Dendritic cell treated with granulocyte-macrophage colony-stimulating factor and Interleukin-4, amounts not matched to agents 40 ng/mL and 50 ng/mL, for 4 days (primary cell): ENCODE measurements at regions not wholly inside any gene's neighbourhood (a gene's known extent, or its start where the extent isn't known, plus 50 kb on each side); places are given as distances from the start of the nearest gene placed in this dataset.
"Not testable (repeated sequence)": the region's sequence is repeated elsewhere in the genome, so short reads cannot be mapped to it uniquely, and the experiment has no call there.

Experiments used
- H3K27ac Mint-ChIP-seq: one replicate; pipeline ENCODE4 v1.8.0; 2022; ENCODE audit warnings: mild to moderate bottlenecking, mixed read lengths
- H3K27me3 Mint-ChIP-seq: one replicate; pipeline ENCODE4 v1.8.0; 2022; ENCODE audit warnings: mild to moderate bottlenecking, mixed read lengths
- H3K36me3 Mint-ChIP-seq: one replicate; pipeline ENCODE4 v1.8.0; 2022; ENCODE audit warnings: low read depth, mixed read lengths
- H3K4me1 Mint-ChIP-seq: one replicate; pipeline ENCODE4 v1.8.0; 2022; ENCODE audit warnings: low read depth, mixed read lengths
- H3K4me3 Mint-ChIP-seq: one replicate; pipeline ENCODE4 v1.8.0; 2022; ENCODE audit warnings: mild to moderate bottlenecking, moderate library complexity, mixed read lengths
- H3K9me3 Mint-ChIP-seq: one replicate; pipeline ENCODE4 v1.8.0; 2022; ENCODE audit warnings: mixed read lengths
- intact Hi-C: fragments of 100-400 bp; cut with micrococcal nuclease; formaldehyde crosslinking; loops from one replicate; pipeline ENCODE4 v1.15.0; 2022

DNA sequence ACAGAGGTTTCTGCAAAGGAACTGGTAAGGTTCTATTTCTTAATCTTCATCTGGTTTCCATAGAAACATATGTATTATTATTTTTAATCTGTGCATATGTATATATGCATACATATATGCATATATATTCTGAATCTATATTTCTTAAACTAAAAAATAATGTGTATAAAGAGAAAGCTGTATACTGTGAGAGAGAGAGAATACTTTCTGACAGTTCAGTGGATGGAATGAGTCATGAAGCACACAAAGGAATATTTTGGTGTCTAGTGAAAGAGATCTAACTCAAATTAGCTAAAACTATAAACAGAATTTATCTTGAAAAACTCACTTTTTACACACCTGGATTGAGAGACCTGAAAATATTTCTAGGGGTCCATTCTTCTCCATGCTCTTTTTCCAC is 1929.3 kb upstream of the LRRTM1 start:
- Mint-ChIP-seq H3K27me3 (no peaks in the 10 kb centered on the region), H3K9me3 (no peaks in the 10 kb centered on the region), H3K36me3 (no peaks in the 10 kb centered on the region), H3K4me3 (no peak overlapping the region), H3K27ac (no peak overlapping the region), H3K4me1 (no peaks in the 10 kb centered on the region)
- intact Hi-C loops = no loop called here

GRCh38 chr2:82230406-82230805 is 1925.9 kb upstream of the LRRTM1 start:
- H3K9me3 Mint-ChIP-seq = no peaks in the 10 kb centered on the region
- H3K4me3 Mint-ChIP-seq = no peak overlapping the region
- no peak overlapping the region for H3K27ac Mint-ChIP-seq
- intact Hi-C loops = no loop called here
- H3K4me1 Mint-ChIP-seq = no peaks in the 10 kb centered on the region
- H3K27me3 Mint-ChIP-seq = no peaks in the 10 kb centered on the region
- H3K36me3 Mint-ChIP-seq = no peaks in the 10 kb centered on the region

GRCh38 chr2:82226441-82226840 is 1921.9 kb upstream of the LRRTM1 start:
- Mint-ChIP-seq H3K27me3 (no peaks in the 10 kb centered on the region), H3K36me3 (no peaks in the 10 kb centered on the region), H3K4me1 (no peaks in the 10 kb centered on the region), H3K4me3 (no peak overlapping the region), H3K27ac (no peak overlapping the region), H3K9me3 (peaks cover 11% of the 10 kb centered on the region)
- intact Hi-C loops = no loop called here

DNA sequence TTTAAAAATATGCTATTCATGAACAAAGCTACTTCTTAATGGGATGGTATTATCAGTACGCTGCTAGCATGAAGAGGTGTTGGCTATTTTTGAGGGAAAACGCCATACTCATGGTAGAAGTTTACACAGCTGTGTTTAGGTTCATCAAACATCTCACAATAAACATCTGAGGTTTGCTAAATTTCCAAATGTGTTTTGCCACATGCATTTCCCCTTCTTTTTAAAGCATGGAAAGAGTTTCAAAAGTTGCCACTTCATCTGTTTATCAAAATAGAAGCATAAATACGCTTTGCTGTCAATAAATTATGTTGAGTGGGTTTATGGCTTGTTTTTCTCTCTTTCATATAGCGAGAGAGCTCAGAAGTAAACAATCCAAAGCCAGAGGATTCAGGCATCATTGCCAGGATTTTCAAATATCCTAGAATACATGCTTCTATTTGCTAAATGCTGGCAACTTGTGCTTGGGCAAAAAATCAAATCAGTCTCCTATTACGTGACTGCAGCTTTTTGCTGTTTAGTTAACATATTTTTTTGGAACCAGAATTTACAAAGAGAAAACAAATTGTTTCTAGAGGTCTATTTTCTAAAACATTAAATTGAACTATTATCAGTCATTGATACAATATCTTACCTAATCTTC is 1919.9 kb upstream of the LRRTM1 start:
- H3K9me3 Mint-ChIP-seq = peaks cover 11% of the 10 kb centered on the region
- H3K27ac Mint-ChIP-seq = no peak overlapping the region
- H3K27me3 Mint-ChIP-seq = no peaks in the 10 kb centered on the region
- intact Hi-C loops = no loop called here
- no peaks in the 10 kb centered on the region for H3K4me1 Mint-ChIP-seq
- no peaks in the 10 kb centered on the region for H3K36me3 Mint-ChIP-seq
- no peak overlapping the region for H3K4me3 Mint-ChIP-seq

DNA sequence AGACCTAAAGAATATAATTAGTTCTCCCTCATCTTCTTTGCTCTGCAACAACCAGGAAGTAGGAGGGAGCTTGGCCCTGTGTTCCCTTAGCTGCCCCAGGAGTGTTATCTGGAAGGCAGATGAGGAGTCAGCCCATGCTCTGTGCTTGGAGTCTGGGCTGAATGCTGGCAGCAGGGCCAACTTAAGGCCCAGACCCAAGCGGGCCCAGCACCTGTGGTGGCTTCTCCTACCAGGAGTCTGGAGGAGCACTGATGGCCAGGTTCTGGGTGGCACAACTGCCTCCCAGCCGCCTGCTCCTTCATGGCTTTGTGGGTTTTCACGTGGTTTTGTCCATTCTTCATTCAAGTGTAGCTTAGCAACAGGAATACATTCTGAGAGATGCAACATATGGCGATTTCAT is 1910.7 kb upstream of the LRRTM1 start:
- intact Hi-C loops = no loop called here
- Mint-ChIP-seq H3K4me1 (no peaks in the 10 kb centered on the region), H3K4me3 (no peak overlapping the region), H3K27ac (no peak overlapping the region), H3K27me3 (no peaks in the 10 kb centered on the region), H3K36me3 (no peaks in the 10 kb centered on the region), H3K9me3 (peaks cover 40% of the 10 kb centered on the region)

- Mint-ChIP-seq H3K4me1 (no peaks in the 10 kb centered on the region), H3K4me3 (no peak overlapping the region), H3K27me3 (no peaks in the 10 kb centered on the region), H3K27ac (no peak overlapping the region), H3K36me3 (no peaks in the 10 kb centered on the region), H3K9me3 (peaks cover 23% of the 10 kb centered on the region)
- intact Hi-C loops = no loop called here
Measured at GRCh38 chr2:82199493-82199852, 1894.9 kb upstream of the LRRTM1 start.

DNA sequence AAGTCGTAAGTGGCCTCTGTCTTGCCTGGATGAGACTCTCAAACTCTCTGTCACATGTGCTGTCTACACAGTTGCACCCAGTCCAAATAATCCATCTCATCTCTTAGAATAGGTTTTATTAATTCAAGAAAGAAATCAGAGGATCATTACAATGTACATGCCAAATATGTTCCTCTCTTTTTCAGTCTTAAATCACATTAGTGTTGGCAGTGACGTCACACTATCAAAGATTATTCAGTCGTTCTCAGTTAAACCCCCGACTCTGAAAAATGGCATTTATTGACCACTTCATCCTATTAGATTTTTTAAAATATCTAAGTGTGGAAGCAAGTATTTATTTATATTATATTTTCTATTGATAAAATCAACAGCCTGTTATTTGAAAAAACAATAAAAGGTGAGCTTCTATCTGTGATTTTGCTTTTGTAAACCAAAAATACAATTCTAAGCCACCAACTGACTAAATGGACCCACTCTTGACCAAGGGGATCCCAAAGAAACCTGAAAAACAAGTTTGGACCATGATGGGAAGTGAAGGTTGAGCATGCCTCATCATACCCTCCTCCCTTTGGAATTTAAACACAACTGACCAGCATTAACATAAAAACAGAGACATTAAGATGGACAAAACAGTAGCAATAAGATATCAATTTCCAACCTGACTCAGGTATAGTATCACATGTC is 1894.4 kb upstream of the LRRTM1 start:
- intact Hi-C loops = no loop called here
- no peak overlapping the region for H3K4me3 Mint-ChIP-seq
- no peaks in the 10 kb centered on the region for H3K27me3 Mint-ChIP-seq
- no peaks in the 10 kb centered on the region for H3K36me3 Mint-ChIP-seq
- H3K27ac Mint-ChIP-seq = no peak overlapping the region
- H3K9me3 Mint-ChIP-seq = peaks cover 23% of the 10 kb centered on the region
- no peaks in the 10 kb centered on the region for H3K4me1 Mint-ChIP-seq

GRCh38 chr2:82182270-82182669 is 1877.7 kb upstream of the LRRTM1 start:
- intact Hi-C loops = no loop called here
- Mint-ChIP-seq H3K9me3 (peaks cover 34% of the 10 kb centered on the region), H3K4me1 (no peaks in the 10 kb centered on the region), H3K4me3 (no peak overlapping the region), H3K36me3 (no peaks in the 10 kb centered on the region), H3K27me3 (no peaks in the 10 kb centered on the region), H3K27ac (no peak overlapping the region)

DNA sequence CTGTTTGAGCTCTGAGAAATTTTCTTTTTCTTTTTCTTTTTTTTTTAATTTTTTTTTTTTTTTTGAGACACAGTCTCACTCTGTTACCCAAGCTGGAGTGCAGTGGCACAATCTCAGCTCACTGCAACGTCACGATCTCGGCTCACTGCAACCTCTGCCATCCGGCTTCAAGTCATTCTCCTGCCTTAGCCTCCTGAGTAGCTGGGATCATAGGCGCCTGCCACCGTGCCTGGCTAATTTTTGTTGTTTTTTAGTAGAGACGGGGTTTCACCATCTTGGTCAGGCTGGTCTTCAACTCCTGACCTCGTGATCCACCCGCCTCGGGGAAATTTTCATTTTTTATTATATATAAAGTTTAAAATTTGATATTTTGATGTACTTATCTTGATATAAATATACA is 1870.7 kb upstream of the LRRTM1 start:
- H3K36me3 Mint-ChIP-seq, H3K4me3 Mint-ChIP-seq, H3K4me1 Mint-ChIP-seq, H3K27ac Mint-ChIP-seq, H3K27me3 Mint-ChIP-seq, intact Hi-C loops: not testable (repeated sequence)
- H3K9me3 Mint-ChIP-seq = peaks cover 16% of the 10 kb centered on the region

DNA sequence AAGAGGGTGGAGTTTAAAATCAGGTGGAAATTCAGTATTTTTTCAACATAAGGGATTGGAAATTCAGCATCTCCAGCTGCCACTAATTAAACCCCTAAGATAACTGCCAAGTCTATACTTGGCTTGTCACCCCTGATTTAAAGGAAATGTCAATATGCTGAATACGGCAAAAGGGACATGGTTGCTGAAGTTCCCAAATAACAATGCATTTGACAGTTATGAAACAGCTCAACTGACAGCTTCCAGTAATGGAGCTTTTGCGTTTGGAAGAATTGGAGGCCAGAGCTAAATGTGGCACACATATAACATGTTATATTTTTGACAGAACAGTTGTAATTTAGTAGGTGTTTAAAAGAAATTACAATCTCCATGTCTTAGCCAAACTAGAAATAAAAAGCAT is 1867.9 kb upstream of the LRRTM1 start:
- intact Hi-C loops = no loop called here
- H3K27ac Mint-ChIP-seq = no peak overlapping the region
- H3K27me3 Mint-ChIP-seq = no peaks in the 10 kb centered on the region
- no peak overlapping the region for H3K4me3 Mint-ChIP-seq
- no peaks in the 10 kb centered on the region for H3K36me3 Mint-ChIP-seq
- H3K9me3 Mint-ChIP-seq = peaks cover 22% of the 10 kb centered on the region
- no peaks in the 10 kb centered on the region for H3K4me1 Mint-ChIP-seq

DNA sequence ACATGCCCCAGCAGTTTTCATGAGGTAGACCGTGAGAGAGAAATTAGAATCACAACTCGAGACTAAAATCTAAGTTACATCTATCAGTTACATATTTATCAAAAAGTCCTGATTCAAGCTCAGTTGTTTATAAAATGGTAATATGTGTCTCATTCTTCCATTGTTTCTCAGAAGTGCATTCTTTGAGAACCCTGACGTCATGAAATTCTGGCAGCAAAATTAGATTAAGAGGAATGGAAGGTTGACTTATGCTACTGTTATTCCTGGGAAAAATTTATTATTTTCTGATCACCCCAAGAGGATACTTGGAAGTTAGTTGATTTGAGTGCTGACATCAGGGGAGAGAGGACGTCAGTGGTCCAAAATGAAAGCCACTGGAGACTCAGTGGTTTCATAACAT is 1864.8 kb upstream of the LRRTM1 start:
- Mint-ChIP-seq H3K4me3 (no peak overlapping the region), H3K4me1 (no peaks in the 10 kb centered on the region), H3K9me3 (peaks cover 15% of the 10 kb centered on the region), H3K36me3 (no peaks in the 10 kb centered on the region), H3K27me3 (no peaks in the 10 kb centered on the region), H3K27ac (no peak overlapping the region)
- intact Hi-C loops = no loop called here

DNA sequence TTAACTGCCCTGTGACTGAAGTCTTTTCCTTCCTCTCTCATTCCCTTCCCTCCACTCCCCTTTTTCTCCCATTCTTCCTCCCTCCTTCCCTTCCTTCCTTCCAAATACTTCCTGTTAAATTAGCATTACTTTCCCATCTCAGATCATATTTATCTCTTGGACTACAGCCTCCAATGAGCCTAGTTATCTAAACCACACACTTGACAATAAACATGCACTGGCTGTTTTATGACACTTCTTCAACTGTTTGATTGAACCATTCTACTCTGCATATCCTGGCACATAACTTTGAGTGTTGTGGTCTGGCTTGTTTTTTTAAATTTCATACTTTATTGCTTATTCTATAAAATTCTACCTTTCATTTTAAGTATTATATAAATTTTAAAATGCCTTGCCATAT is 1860.8 kb upstream of the LRRTM1 start:
- H3K9me3 Mint-ChIP-seq = peaks cover 10% of the 10 kb centered on the region
- H3K4me1 Mint-ChIP-seq = no peaks in the 10 kb centered on the region
- no peaks in the 10 kb centered on the region for H3K27me3 Mint-ChIP-seq
- intact Hi-C loops = no loop called here
- no peaks in the 10 kb centered on the region for H3K36me3 Mint-ChIP-seq
- no peak overlapping the region for H3K27ac Mint-ChIP-seq
- no peak overlapping the region for H3K4me3 Mint-ChIP-seq

DNA sequence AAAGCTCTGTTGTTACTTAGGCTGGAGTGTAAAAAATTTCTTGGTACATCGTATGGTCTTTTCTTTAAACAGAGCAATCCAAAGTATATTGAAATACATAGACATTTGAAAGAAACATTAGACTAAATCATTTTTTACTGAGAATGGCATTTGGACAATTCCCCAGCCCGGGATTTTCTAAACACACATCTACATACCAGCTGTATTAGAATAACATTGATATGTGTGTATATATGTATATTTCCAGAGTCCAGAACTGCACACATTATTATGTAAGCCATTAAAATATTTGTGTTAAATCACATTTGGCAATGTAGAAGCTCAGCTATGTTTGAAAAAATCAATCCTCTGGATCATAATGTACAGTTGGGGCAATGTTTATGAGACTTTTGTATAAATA is 1853.6 kb upstream of the LRRTM1 start:
- intact Hi-C loops = no loop called here
- Mint-ChIP-seq H3K36me3 (no peaks in the 10 kb centered on the region), H3K27me3 (no peaks in the 10 kb centered on the region), H3K4me1 (no peaks in the 10 kb centered on the region), H3K27ac (no peak overlapping the region), H3K9me3 (no peaks in the 10 kb centered on the region), H3K4me3 (no peak overlapping the region)

DNA sequence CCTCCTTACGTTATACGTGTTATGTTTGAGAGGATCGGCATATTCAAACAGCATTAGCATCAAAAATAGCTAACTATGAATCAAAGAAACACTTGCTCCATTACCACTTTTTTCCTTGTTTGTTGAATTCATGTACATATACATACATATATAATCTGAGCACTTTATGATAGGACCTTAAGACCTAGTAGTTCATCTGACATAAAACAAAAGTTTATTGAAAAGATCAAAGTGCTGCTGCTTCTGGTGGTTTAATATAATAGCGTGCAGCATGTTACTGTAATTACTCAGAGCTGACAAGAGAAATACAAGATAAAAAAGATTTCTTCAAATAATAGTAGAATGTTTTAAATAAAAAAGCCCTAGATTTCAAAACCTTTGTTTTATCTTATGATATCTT is 1850.9 kb upstream of the LRRTM1 start:
- H3K36me3 Mint-ChIP-seq = no peaks in the 10 kb centered on the region
- intact Hi-C loops = no loop called here

DNA sequence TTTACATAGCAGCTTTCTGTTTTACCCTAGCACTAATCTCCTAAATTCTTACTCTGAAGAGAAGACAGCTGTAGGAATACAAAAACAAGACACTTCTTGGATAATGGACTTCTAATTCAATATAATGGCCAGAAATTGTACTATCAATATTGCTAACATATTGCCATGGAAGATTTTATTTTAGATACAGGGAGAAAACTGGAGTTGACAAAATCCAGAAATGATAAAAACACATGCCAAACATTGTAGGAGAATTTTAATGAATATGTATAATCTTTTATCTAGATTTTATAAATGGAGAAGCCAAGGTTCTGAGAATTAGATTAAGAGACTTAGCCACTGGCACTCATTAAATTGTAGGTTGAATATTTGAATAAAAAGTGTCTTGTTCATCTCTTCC is 1838.8 kb upstream of the LRRTM1 start:
- no peak overlapping the region for H3K4me3 Mint-ChIP-seq
- no peaks in the 10 kb centered on the region for H3K36me3 Mint-ChIP-seq
- no peak overlapping the region for H3K27ac Mint-ChIP-seq
- no peaks in the 10 kb centered on the region for H3K27me3 Mint-ChIP-seq
- intact Hi-C loops = no loop called here
- peaks cover 21% of the 10 kb centered on the region for H3K9me3 Mint-ChIP-seq
- H3K4me1 Mint-ChIP-seq = no peaks in the 10 kb centered on the region

More for the DNA sequence above, 1850.9 kb upstream of the LRRTM1 start:
- no peaks in the 10 kb centered on the region for H3K4me1 Mint-ChIP-seq
- no peak overlapping the region for H3K4me3 Mint-ChIP-seq
- H3K27ac Mint-ChIP-seq = no peak overlapping the region
- H3K27me3 Mint-ChIP-seq = no peaks in the 10 kb centered on the region
- peaks cover 9% of the 10 kb centered on the region for H3K9me3 Mint-ChIP-seq
